Activated T-cell treated with anti-CD3 and anti-CD28 coated beads for 24 hours (primary cell): ENCODE measurements at regions not wholly inside any gene's neighbourhood (a gene's known extent, or its start where the extent isn't known, plus 50 kb on each side); places are given as distances from the start of the nearest gene placed in this dataset.
"Not testable (repeated sequence)": the region's sequence is repeated elsewhere in the genome, so short reads cannot be mapped to it uniquely, and the experiment has no call there.

ENCODE experiments used
- DNase-seq: peaks from one replicate; pipeline ENCODE4 v3.0.0-alpha.2; 2020; ENCODE audit warnings: low read depth

GRCh38 chrX:55813150-55813549 lies 95.6 kb downstream of the RRAGB start:
- DNase-seq, result no peak

GRCh38 chrX:55815546-55815945 lies 98.0 kb downstream of the RRAGB start:
- DNase-seq, result no peak

- no peak for DNase-seq
These were observed 98.5 kb downstream of the RRAGB start for GRCh38 chrX:55816023-55816422.

GRCh38 chrX:55818673-55819375 lies 101.3 kb downstream of the RRAGB start:
- no peak for DNase-seq

GRCh38 chrX:55839485-55839884 lies 121.9 kb downstream of the RRAGB start:
- no peak for DNase-seq

GRCh38 chrX:55841962-55842752 lies 124.6 kb downstream of the RRAGB start:
- DNase-seq, result no peak

GRCh38 chrX:55866779-55867178 lies 149.2 kb downstream of the RRAGB start:
- not testable (repeated sequence) for DNase-seq

- no peak for DNase-seq
These were observed 149.7 kb downstream of the RRAGB start for GRCh38 chrX:55867181-55867651.

- DNase-seq, result no peak
These were observed 150.2 kb downstream of the RRAGB start for GRCh38 chrX:55867708-55868107.

GRCh38 chrX:55874807-55875206 lies 157.3 kb downstream of the RRAGB start:
- DNase-seq, result no peak

GRCh38 chrX:55883541-55883940 lies 166.0 kb downstream of the RRAGB start:
- not testable (repeated sequence) for DNase-seq

GRCh38 chrX:55907968-55908607 lies 190.5 kb downstream of the RRAGB start:
- peak; percentile 23 for DNase-seq

- no peak for DNase-seq
These were observed 191.2 kb downstream of the RRAGB start for GRCh38 chrX:55908661-55909212.

- no peak for DNase-seq
These were observed 202.0 kb downstream of the RRAGB start for GRCh38 chrX:55919367-55920221.

GRCh38 chrX:55924574-55924973 lies 207.0 kb downstream of the RRAGB start:
- no peak for DNase-seq

GRCh38 chrX:55928529-55928928 lies 211.0 kb downstream of the RRAGB start:
- not testable (repeated sequence) for DNase-seq
